ENCODE measurements at regions not wholly inside any gene's neighbourhood (a gene's known extent, or its start where the extent isn't known, plus 50 kb on each side); places are given as distances from the start of the nearest gene placed in this dataset.

DNA sequence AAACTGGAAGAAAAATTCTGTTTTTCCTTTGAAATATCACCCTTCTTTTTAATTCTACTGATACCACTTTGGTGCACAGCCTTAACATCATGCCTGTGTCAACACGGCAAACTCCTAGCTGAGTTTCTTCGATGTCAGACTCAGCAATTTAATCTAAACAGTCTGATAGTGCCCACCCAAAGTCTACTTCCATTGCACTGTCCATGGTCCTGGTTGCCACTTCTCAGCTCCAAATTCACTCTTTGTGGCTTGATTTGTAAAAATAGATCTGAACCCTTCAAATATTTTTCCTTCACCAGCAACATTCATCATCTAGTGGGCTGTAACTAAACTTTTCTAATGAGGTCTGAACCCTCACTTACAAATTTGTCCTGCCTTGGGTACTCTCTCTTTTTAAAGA, 107.8 kb downstream of the NUDT12 start:
- Histone ChIP-seq H3K9me3 (ENCODE audit: insufficient read depth in 2 of 2, low read depth in 1 of 2, low read length in 1 of 2) (no peaks in the 10 kb centered on the region), H3K23ac (ENCODE audit: insufficient read length) (no peak overlapping the region), H3K56ac (replicated peaks; ENCODE audit: insufficient read length, low read depth, low read length) (no peak overlapping the region), H2BK15ac (ENCODE audit: low read length) (no peak overlapping the region), H3K79me2 (ENCODE audit: control insufficient read depth in 1 of 2, insufficient read depth in 2 of 2, low read length in 2 of 2) (no peaks in the 10 kb centered on the region), H3K18ac (ENCODE audit: extremely low read depth, low read length) (no peak overlapping the region), H2BK12ac (ENCODE audit: low read depth, low read length) (no peak overlapping the region), H4K5ac (ENCODE audit: insufficient read length, low read depth, low read length) (no peak overlapping the region), H3K27me3 (replicated peaks in 1 of 4; ENCODE audit: control insufficient read depth in 3 of 4, extremely low read depth in 1 of 4, insufficient read depth in 3 of 4, low read length in 3 of 4) (no peaks in the 10 kb centered on the region), H3K27ac (ENCODE audit: low read depth, low read length) (no peak overlapping the region), H4K20me1 (replicated peaks in 1 of 2; ENCODE audit: control insufficient read depth in 1 of 2, insufficient read depth in 2 of 2, low read length in 2 of 2) (no peaks in the 10 kb centered on the region), H2BK120ac (replicated peaks; ENCODE audit: low read depth, low read length) (no peak overlapping the region), H4K91ac (replicated peaks; ENCODE audit: insufficient read length, low read length) (no peak overlapping the region), H3K4me1 (replicated peaks in 1 of 4; ENCODE audit: control insufficient read depth in 3 of 4, insufficient read depth in 4 of 4, low read length in 3 of 4) (0 out of 7 replicates have a peak, but pooled peaks cover 0 to 4% (median 0%) of the 10 kb centered on the region in 4 experiments), H4K8ac (ENCODE audit: extremely low read depth, insufficient read depth, low read length) (no peak overlapping the region), H2AFZ (ENCODE audit: low read length) (no peak overlapping the region), H3K14ac (ENCODE audit: insufficient read length) (no peak overlapping the region), H3K79me1 (ENCODE audit: low read depth, low read length) (no peaks in the 10 kb centered on the region), H2AK5ac (ENCODE audit: low read depth, low read length) (no peak overlapping the region), H3K36me3 (ENCODE audit: control insufficient read depth in 2 of 4, insufficient read depth in 4 of 4, low read length in 3 of 4) (no peaks in the 10 kb centered on the region), H3K4me2 (ENCODE audit: insufficient read depth in 1 of 2, low read depth in 2 of 2, low read length in 2 of 2) (no peak overlapping the region), H3K4me3 (ENCODE audit: extremely low read depth in 1 of 4, insufficient read depth in 2 of 4, low read depth in 3 of 4, low read length in 4 of 4) (no peak overlapping the region), H2BK20ac (ENCODE audit: low read length) (no peak overlapping the region), H2BK5ac (ENCODE audit: low read depth, low read length) (no peak overlapping the region), H3K9ac (replicated peaks in 1 of 4; ENCODE audit: extremely low read depth in 1 of 4, low read depth in 3 of 4, low read length in 3 of 4) (no peak overlapping the region), H3K23me2 (ENCODE audit: low read depth, low read length) (no peaks in the 10 kb centered on the region), H3K4ac (replicated peaks; ENCODE audit: insufficient read length, low read depth, low read length) (no peak overlapping the region)
- ChIA-PET CTCF (ENCODE audit: partially characterized antibody) (interaction anchor here (0.8 to 4.0 kb wide), 3 partner anchors 13 to 186 kb away, joined by 3 to 29 read pairs (median 4); no protein-coding TSS in a partner anchor), POLR2A (ENCODE audit: partially characterized antibody) (no interaction called here)
- no peak for TF ChIP-seq EP300 (IDR thresholded peaks at IDR 0.05; ENCODE audit: borderline replicate concordance in 1 of 2, low read depth in 2 of 2, low read length in 2 of 2)
- TF ChIP-seq RBBP5 (IDR thresholded peaks at IDR 0.05; ENCODE audit: borderline replicate concordance, low read depth, low read length), result no peak
- TF ChIP-seq, protein P1, sequence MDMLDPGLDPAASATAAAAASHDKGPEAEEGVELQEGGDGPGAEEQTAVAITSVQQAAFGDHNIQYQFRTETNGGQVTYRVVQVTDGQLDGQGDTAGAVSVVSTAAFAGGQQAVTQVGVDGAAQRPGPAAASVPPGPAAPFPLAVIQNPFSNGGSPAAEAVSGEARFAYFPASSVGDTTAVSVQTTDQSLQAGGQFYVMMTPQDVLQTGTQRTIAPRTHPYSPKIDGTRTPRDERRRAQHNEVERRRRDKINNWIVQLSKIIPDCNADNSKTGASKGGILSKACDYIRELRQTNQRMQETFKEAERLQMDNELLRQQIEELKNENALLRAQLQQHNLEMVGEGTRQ (IDR thresholded peaks at IDR 0.05; ENCODE audit: low read length), result no peak
- 95% methylated on average over 2 of the region's 2 CpGs; no CpG with 5 or more reads in 1 of the 2 experiments for WGBS, 2 experiments (ENCODE audit: extremely low coverage in 1 of 2, insufficient coverage in 1 of 2, insufficient read length in 1 of 2, insufficient replicate concordance in 2 of 2, low coverage in 1 of 2, low lambda C conversion rate in 2 of 2, missing lambda C conversion rate in 1 of 2)
- FAIRE-seq (no peak), DNase-seq (ENCODE audit: low read depth in 1 of 2, low spot score in 2 of 2) (no peak)
